B cell (primary cell): ENCODE measurements at regions not wholly inside any gene's neighbourhood (a gene's known extent, or its start where the extent isn't known, plus 50 kb on each side); places are given as distances from the start of the nearest gene placed in this dataset.

Source experiments
- CTCF ChIP-seq: fragments of 200-600 bp; IDR thresholded peaks from one replicate; pipeline ENCODE4 v1.8.0; 2022; ENCODE audit warnings: antibody characterized with exemption, mild to moderate bottlenecking
- EZH2 ChIP-seq: IDR thresholded peaks from 2 replicates; pipeline ENCODE4 v1.6.1; 2012; ENCODE audit warnings: borderline replicate concordance, low read depth, mild to moderate bottlenecking, moderate library complexity, low read length; ENCODE audit not compliant: insufficient read depth, poor library complexity, severe bottlenecking

- TF ChIP-seq CTCF (no peak), EZH2 (no peak)
These were observed 399.6 kb downstream of the MED10 start for GRCh38 chr5:5978501-5979376.
